HepG2 (cell line): ENCODE measurements at regions not wholly inside any gene's neighbourhood (a gene's known extent, or its start where the extent isn't known, plus 50 kb on each side); places are given as distances from the start of the nearest gene placed in this dataset.

Experiments used
- PHF21A ChIP-seq: sonication (generic); formaldehyde crosslinking; IDR thresholded peaks from 2 replicates; pipeline ENCODE4 v1.5.0; 2020; ENCODE audit warnings: mild to moderate bottlenecking, missing genetic modification reagents
- RBM22 ChIP-seq: fragments of 200-400 bp; formaldehyde crosslinking; optimal IDR thresholded peaks from 2 replicates; pipeline ENCODE3; 2017; ENCODE audit warnings: mild to moderate bottlenecking, low read length, moderate library complexity

DNA sequence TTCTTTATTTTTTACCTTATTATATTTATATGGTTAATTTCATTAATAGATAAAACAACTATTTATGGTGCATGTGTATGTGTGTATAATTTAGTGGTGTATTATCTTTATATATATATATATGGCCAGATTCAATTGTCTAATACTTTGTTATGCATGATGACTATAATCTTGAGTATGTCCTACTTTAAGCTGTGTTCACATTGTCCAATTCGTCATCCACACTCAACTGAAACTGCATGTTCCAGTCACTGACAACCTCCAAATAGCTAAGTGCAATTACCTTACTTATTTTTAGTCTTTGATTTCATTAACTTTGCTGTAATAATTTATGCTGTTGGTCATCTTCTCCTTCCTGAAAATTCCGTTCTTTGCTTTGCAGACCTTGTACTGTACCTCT is 306.5 kb upstream of the TMTC1 start:
- TF ChIP-seq PHF21A (CRISPR knock-in tag) (no peak), RBM22 (no peak)
